ENCODE measurements at regions not wholly inside any gene's neighbourhood (a gene's known extent, or its start where the extent isn't known, plus 50 kb on each side); places are given as distances from the start of the nearest gene placed in this dataset.

GRCh38 chr2:17191223-17191622 is 327.0 kb downstream of the RAD51AP2 start:
- Histone ChIP-seq H3K9me3 (no peaks in the 10 kb centered on the region), H3K4me3 (no peak overlapping the region), H3K27ac (no peak overlapping the region), H3K27me3 (no peaks in the 10 kb centered on the region), H3K36me3 (no peaks in the 10 kb centered on the region), H3K4me1 (no peaks in the 10 kb centered on the region)
- intact Hi-C loops (cut with DNase I) = no loop called here
- 55 to 60% methylated on average over 4 of the region's 4 CpGs for WGBS, 2 donors
- DNase-seq = no peak
- TF ChIP-seq EP300 (IDR thresholded peaks at IDR 0.05) (no peak), POLR2AphosphoS5 (IDR thresholded peaks at IDR 0.05) (no peak), POLR2A (IDR thresholded peaks at IDR 0.05) (no peak), CTCF (IDR thresholded peaks at IDR 0.05) (no peak)

- TF ChIP-seq POLR2AphosphoS5 (IDR thresholded peaks at IDR 0.05) (no peak), CTCF (IDR thresholded peaks at IDR 0.05) (no peak), EP300 (IDR thresholded peaks at IDR 0.05) (no peak), POLR2A (IDR thresholded peaks at IDR 0.05) (no peak)
- H3K4me1 ChIP-seq = no peaks in the 10 kb centered on the region
- H3K4me3 ChIP-seq = no peak overlapping the region
- H3K27me3 ChIP-seq = no peaks in the 10 kb centered on the region
- no peak overlapping the region for H3K27ac ChIP-seq
- DNase-seq = no peak
- intact Hi-C loops (cut with DNase I) = no loop called here
- no peaks in the 10 kb centered on the region for H3K9me3 ChIP-seq
- H3K36me3 ChIP-seq = no peaks in the 10 kb centered on the region
- 77 to 86% methylated on average over 4 of the region's 4 CpGs for WGBS, 2 donors
Measured at GRCh38 chr2:17190527-17190926, 327.7 kb downstream of the RAD51AP2 start.

GRCh38 chr2:17188721-17189120 is 329.5 kb downstream of the RAD51AP2 start:
- Histone ChIP-seq H3K36me3 (no peaks in the 10 kb centered on the region), H3K9me3 (no peaks in the 10 kb centered on the region), H3K4me1 (no peaks in the 10 kb centered on the region), H3K27me3 (no peaks in the 10 kb centered on the region), H3K4me3 (no peak overlapping the region), H3K27ac (no peak overlapping the region)
- TF ChIP-seq EP300 (IDR thresholded peaks at IDR 0.05) (no peak), POLR2AphosphoS5 (IDR thresholded peaks at IDR 0.05) (no peak), CTCF (IDR thresholded peaks at IDR 0.05) (no peak), POLR2A (IDR thresholded peaks at IDR 0.05) (no peak)
- intact Hi-C loops (cut with DNase I) = no loop called here
- no peak for DNase-seq
- 82 to 91% methylated on average over 1 of the region's 1 CpG for WGBS, 2 donors

- no peaks in the 10 kb centered on the region for H3K27me3 ChIP-seq
- H3K4me1 ChIP-seq = no peaks in the 10 kb centered on the region
- no peak overlapping the region for H3K27ac ChIP-seq
- no peak overlapping the region for H3K4me3 ChIP-seq
- TF ChIP-seq EP300 (IDR thresholded peaks at IDR 0.05) (no peak), CTCF (IDR thresholded peaks at IDR 0.05) (no peak), POLR2AphosphoS5 (IDR thresholded peaks at IDR 0.05) (no peak), POLR2A (IDR thresholded peaks at IDR 0.05) (no peak)
- 58 to 75% methylated on average over 2 of the region's 2 CpGs for WGBS, 2 donors
- intact Hi-C loops (cut with DNase I) = no loop called here
- no peak for DNase-seq
- H3K36me3 ChIP-seq = no peaks in the 10 kb centered on the region
- no peaks in the 10 kb centered on the region for H3K9me3 ChIP-seq
Measured at GRCh38 chr2:17184512-17184911, 333.7 kb downstream of the RAD51AP2 start.

- Histone ChIP-seq H3K27ac (no peak overlapping the region), H3K27me3 (no peaks in the 10 kb centered on the region), H3K4me3 (no peak overlapping the region), H3K4me1 (no peaks in the 10 kb centered on the region), H3K9me3 (no peaks in the 10 kb centered on the region), H3K36me3 (no peaks in the 10 kb centered on the region)
- intact Hi-C loops (cut with DNase I) = no loop called here
- no peak for TF ChIP-seq EP300 (IDR thresholded peaks at IDR 0.05)
- DNase-seq = no peak
Measured at GRCh38 chr2:17182399-17182798, 335.8 kb downstream of the RAD51AP2 start.

Measured in sigmoid colon (tissue), 6 donors.